ENCODE measurements at regions not wholly inside any gene's neighbourhood (a gene's known extent, or its start where the extent isn't known, plus 50 kb on each side); places are given as distances from the start of the nearest gene placed in this dataset.

DNA sequence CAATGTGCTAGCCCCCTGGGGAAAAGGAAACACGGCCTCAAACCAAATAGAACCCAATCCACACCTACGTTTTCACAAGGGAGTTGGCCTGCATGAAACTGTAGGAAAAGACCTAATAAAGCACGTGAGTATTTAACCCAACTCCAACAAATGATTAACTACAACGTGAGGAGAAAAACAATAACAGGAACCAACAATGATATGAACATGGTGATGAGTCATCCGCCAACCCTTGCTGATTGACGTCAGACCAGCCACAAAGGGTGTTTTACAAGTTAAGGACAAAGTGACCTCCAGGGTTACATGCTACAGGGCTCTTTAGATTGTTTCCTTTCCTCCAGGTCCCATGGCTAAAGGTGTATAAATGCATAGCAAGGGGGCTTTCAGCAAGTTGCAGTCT is 460.5 kb downstream of the COG6 start (continued):
- no peak for TF ChIP-seq PRDM1 (tag by site-specific recombination; IDR thresholded peaks at IDR 0.05)
- no peak for TF ChIP-seq ZNF791 (tag by site-specific recombination; IDR thresholded peaks at IDR 0.05)
- TF ChIP-seq, protein P1, sequence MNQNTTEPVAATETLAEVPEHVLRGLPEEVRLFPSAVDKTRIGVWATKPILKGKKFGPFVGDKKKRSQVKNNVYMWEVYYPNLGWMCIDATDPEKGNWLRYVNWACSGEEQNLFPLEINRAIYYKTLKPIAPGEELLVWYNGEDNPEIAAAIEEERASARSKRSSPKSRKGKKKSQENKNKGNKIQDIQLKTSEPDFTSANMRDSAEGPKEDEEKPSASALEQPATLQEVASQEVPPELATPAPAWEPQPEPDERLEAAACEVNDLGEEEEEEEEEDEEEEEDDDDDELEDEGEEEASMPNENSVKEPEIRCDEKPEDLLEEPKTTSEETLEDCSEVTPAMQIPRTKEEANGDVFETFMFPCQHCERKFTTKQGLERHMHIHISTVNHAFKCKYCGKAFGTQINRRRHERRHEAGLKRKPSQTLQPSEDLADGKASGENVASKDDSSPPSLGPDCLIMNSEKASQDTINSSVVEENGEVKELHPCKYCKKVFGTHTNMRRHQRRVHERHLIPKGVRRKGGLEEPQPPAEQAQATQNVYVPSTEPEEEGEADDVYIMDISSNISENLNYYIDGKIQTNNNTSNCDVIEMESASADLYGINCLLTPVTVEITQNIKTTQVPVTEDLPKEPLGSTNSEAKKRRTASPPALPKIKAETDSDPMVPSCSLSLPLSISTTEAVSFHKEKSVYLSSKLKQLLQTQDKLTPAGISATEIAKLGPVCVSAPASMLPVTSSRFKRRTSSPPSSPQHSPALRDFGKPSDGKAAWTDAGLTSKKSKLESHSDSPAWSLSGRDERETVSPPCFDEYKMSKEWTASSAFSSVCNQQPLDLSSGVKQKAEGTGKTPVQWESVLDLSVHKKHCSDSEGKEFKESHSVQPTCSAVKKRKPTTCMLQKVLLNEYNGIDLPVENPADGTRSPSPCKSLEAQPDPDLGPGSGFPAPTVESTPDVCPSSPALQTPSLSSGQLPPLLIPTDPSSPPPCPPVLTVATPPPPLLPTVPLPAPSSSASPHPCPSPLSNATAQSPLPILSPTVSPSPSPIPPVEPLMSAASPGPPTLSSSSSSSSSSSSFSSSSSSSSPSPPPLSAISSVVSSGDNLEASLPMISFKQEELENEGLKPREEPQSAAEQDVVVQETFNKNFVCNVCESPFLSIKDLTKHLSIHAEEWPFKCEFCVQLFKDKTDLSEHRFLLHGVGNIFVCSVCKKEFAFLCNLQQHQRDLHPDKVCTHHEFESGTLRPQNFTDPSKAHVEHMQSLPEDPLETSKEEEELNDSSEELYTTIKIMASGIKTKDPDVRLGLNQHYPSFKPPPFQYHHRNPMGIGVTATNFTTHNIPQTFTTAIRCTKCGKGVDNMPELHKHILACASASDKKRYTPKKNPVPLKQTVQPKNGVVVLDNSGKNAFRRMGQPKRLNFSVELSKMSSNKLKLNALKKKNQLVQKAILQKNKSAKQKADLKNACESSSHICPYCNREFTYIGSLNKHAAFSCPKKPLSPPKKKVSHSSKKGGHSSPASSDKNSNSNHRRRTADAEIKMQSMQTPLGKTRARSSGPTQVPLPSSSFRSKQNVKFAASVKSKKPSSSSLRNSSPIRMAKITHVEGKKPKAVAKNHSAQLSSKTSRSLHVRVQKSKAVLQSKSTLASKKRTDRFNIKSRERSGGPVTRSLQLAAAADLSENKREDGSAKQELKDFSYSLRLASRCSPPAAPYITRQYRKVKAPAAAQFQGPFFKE (tag by site-specific recombination; IDR thresholded peaks at IDR 0.05; ENCODE audit: borderline replicate concordance), result no peak
- TF ChIP-seq ZNF785 (tag by site-specific recombination; IDR thresholded peaks at IDR 0.05), result no peak
- TF ChIP-seq KLF8 (tag by site-specific recombination; IDR thresholded peaks at IDR 0.05), result no peak
- TF ChIP-seq ZNF544 (tag by site-specific recombination; IDR thresholded peaks at IDR 0.05), result no peak
- TF ChIP-seq, protein P2, sequence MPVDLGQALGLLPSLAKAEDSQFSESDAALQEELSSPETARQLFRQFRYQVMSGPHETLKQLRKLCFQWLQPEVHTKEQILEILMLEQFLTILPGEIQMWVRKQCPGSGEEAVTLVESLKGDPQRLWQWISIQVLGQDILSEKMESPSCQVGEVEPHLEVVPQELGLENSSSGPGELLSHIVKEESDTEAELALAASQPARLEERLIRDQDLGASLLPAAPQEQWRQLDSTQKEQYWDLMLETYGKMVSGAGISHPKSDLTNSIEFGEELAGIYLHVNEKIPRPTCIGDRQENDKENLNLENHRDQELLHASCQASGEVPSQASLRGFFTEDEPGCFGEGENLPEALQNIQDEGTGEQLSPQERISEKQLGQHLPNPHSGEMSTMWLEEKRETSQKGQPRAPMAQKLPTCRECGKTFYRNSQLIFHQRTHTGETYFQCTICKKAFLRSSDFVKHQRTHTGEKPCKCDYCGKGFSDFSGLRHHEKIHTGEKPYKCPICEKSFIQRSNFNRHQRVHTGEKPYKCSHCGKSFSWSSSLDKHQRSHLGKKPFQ (tag by site-specific recombination; IDR thresholded peaks at IDR 0.05), result no peak
- TF ChIP-seq ZEB2 (tag by site-specific recombination; IDR thresholded peaks at IDR 0.05), result peak; percentile 70
- TF ChIP-seq, protein P3, sequence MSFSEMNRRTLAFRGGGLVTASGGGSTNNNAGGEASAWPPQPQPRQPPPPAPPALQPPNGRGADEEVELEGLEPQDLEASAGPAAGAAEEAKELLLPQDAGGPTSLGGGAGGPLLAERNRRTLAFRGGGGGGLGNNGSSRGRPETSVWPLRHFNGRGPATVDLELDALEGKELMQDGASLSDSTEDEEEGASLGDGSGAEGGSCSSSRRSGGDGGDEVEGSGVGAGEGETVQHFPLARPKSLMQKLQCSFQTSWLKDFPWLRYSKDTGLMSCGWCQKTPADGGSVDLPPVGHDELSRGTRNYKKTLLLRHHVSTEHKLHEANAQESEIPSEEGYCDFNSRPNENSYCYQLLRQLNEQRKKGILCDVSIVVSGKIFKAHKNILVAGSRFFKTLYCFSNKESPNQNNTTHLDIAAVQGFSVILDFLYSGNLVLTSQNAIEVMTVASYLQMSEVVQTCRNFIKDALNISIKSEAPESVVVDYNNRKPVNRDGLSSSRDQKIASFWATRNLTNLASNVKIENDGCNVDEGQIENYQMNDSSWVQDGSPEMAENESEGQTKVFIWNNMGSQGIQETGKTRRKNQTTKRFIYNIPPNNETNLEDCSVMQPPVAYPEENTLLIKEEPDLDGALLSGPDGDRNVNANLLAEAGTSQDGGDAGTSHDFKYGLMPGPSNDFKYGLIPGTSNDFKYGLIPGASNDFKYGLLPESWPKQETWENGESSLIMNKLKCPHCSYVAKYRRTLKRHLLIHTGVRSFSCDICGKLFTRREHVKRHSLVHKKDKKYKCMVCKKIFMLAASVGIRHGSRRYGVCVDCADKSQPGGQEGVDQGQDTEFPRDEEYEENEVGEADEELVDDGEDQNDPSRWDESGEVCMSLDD (tag by site-specific recombination; IDR thresholded peaks at IDR 0.05), result no peak
- TF ChIP-seq ZNF138 (tag by site-specific recombination; IDR thresholded peaks at IDR 0.05; ENCODE audit: borderline replicate concordance), result no peak
- no peak for TF ChIP-seq ZNF248 (tag by site-specific recombination; IDR thresholded peaks at IDR 0.05)
- no peak for TF ChIP-seq OSR2 (tag by site-specific recombination; IDR thresholded peaks at IDR 0.05)
- TF ChIP-seq, protein P4, sequence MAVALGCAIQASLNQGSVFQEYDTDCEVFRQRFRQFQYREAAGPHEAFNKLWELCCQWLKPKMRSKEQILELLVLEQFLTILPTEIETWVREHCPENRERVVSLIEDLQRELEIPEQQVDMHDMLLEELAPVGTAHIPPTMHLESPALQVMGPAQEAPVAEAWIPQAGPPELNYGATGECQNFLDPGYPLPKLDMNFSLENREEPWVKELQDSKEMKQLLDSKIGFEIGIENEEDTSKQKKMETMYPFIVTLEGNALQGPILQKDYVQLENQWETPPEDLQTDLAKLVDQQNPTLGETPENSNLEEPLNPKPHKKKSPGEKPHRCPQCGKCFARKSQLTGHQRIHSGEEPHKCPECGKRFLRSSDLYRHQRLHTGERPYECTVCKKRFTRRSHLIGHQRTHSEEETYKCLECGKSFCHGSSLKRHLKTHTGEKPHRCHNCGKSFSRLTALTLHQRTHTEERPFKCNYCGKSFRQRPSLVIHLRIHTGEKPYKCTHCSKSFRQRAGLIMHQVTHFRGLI (tag by site-specific recombination; IDR thresholded peaks at IDR 0.05), result no peak
- no peak for TF ChIP-seq ZNF776 (tag by site-specific recombination; IDR thresholded peaks at IDR 0.05; ENCODE audit: borderline replicate concordance)
- TF ChIP-seq, protein P5, sequence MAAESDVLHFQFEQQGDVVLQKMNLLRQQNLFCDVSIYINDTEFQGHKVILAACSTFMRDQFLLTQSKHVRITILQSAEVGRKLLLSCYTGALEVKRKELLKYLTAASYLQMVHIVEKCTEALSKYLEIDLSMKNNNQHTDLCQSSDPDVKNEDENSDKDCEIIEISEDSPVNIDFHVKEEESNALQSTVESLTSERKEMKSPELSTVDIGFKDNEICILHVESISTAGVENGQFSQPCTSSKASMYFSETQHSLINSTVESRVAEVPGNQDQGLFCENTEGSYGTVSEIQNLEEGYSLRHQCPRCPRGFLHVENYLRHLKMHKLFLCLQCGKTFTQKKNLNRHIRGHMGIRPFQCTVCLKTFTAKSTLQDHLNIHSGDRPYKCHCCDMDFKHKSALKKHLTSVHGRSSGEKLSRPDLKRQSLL (tag by site-specific recombination; IDR thresholded peaks at IDR 0.05), result no peak
- TF ChIP-seq ZBTB20 (tag by site-specific recombination; IDR thresholded peaks at IDR 0.05), result no peak
- no peak for TF ChIP-seq ZNF214 (tag by site-specific recombination; IDR thresholded peaks at IDR 0.05; ENCODE audit: borderline replicate concordance)
- no peak for TF ChIP-seq ZBTB7A (tag by site-specific recombination; IDR thresholded peaks at IDR 0.05; ENCODE audit: low read depth)
- no peak for TF ChIP-seq ZNF132 (tag by site-specific recombination; IDR thresholded peaks at IDR 0.05; ENCODE audit: borderline replicate concordance)
- no peak for TF ChIP-seq ZNF266 (tag by site-specific recombination; IDR thresholded peaks at IDR 0.05; ENCODE audit: low read depth)
- TF ChIP-seq, protein P6, sequence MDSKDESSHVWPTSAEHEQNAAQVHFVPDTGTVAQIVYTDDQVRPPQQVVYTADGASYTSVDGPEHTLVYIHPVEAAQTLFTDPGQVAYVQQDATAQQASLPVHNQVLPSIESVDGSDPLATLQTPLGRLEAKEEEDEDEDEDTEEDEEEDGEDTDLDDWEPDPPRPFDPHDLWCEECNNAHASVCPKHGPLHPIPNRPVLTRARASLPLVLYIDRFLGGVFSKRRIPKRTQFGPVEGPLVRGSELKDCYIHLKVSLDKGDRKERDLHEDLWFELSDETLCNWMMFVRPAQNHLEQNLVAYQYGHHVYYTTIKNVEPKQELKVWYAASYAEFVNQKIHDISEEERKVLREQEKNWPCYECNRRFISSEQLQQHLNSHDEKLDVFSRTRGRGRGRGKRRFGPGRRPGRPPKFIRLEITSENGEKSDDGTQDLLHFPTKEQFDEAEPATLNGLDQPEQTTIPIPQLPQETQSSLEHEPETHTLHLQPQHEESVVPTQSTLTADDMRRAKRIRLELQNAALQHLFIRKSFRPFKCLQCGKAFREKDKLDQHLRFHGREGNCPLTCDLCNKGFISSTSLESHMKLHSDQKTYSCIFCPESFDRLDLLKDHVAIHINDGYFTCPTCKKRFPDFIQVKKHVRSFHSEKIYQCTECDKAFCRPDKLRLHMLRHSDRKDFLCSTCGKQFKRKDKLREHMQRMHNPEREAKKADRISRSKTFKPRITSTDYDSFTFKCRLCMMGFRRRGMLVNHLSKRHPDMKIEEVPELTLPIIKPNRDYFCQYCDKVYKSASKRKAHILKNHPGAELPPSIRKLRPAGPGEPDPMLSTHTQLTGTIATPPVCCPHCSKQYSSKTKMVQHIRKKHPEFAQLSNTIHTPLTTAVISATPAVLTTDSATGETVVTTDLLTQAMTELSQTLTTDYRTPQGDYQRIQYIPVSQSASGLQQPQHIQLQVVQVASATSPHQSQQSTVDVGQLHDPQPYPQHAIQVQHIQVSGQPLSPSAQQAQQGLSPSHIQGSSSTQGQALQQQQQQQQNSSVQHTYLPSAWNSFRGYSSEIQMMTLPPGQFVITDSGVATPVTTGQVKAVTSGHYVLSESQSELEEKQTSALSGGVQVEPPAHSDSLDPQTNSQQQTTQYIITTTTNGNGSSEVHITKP (tag by site-specific recombination; IDR thresholded peaks at IDR 0.05), result no peak
- TF ChIP-seq, protein P7, sequence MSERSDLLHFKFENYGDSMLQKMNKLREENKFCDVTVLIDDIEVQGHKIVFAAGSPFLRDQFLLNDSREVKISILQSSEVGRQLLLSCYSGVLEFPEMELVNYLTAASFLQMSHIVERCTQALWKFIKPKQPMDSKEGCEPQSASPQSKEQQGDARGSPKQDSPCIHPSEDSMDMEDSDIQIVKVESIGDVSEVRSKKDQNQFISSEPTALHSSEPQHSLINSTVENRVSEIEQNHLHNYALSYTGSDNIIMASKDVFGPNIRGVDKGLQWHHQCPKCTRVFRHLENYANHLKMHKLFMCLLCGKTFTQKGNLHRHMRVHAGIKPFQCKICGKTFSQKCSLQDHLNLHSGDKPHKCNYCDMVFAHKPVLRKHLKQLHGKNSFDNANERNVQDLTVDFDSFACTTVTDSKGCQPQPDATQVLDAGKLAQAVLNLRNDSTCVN (tag by site-specific recombination; optimal IDR thresholded peaks at IDR 0.05), result no peak
